ENCODE measurements at regions not wholly inside any gene's neighbourhood (a gene's known extent, or its start where the extent isn't known, plus 50 kb on each side); places are given as distances from the start of the nearest gene placed in this dataset.

- DNase-seq (ENCODE audit: low spot score, unreplicated experiment), result no peak
- H3K9me3 Mint-ChIP-seq (ENCODE audit: low read depth), result no peaks in the 10 kb centered on the region
- H3K36me3 Mint-ChIP-seq (ENCODE audit: insufficient read depth), result no peaks in the 10 kb centered on the region
- H3K4me1 Mint-ChIP-seq (ENCODE audit: low read depth), result peaks cover 5% of the 10 kb centered on the region
- no peak for TF ChIP-seq CTCF (IDR thresholded peaks at IDR 0.05; ENCODE audit: unreplicated experiment)
- H3K27me3 Mint-ChIP-seq, result no peaks in the 10 kb centered on the region
- no peak overlapping the region for H3K27ac Mint-ChIP-seq
- no peak overlapping the region for H3K4me3 Mint-ChIP-seq (ENCODE audit: low read depth)
These were observed 436.4 kb downstream of the LRRIQ3 start for GRCh38 chr1:73761559-73761958.

- TF ChIP-seq CTCF (IDR thresholded peaks at IDR 0.05; ENCODE audit: unreplicated experiment), result no peak
- Mint-ChIP-seq H3K4me3 (ENCODE audit: low read depth) (no peak overlapping the region), H3K27ac (no peak overlapping the region), H3K27me3 (no peaks in the 10 kb centered on the region), H3K9me3 (ENCODE audit: low read depth) (no peaks in the 10 kb centered on the region), H3K36me3 (ENCODE audit: insufficient read depth) (no peaks in the 10 kb centered on the region), H3K4me1 (ENCODE audit: low read depth) (no peaks in the 10 kb centered on the region)
- no peak for DNase-seq (ENCODE audit: low spot score, unreplicated experiment)
These were observed 439.0 kb downstream of the LRRIQ3 start for GRCh38 chr1:73759011-73759410.

GRCh38 chr1:73756817-73757216 is 441.2 kb downstream of the LRRIQ3 start:
- DNase-seq (ENCODE audit: low spot score, unreplicated experiment), result no peak
- Mint-ChIP-seq H3K9me3 (ENCODE audit: low read depth) (no peaks in the 10 kb centered on the region), H3K27ac (no peak overlapping the region), H3K4me1 (ENCODE audit: low read depth) (no peaks in the 10 kb centered on the region), H3K4me3 (ENCODE audit: low read depth) (no peak overlapping the region), H3K27me3 (no peaks in the 10 kb centered on the region), H3K36me3 (ENCODE audit: insufficient read depth) (no peaks in the 10 kb centered on the region)
- no peak for TF ChIP-seq CTCF (IDR thresholded peaks at IDR 0.05; ENCODE audit: unreplicated experiment)

DNA sequence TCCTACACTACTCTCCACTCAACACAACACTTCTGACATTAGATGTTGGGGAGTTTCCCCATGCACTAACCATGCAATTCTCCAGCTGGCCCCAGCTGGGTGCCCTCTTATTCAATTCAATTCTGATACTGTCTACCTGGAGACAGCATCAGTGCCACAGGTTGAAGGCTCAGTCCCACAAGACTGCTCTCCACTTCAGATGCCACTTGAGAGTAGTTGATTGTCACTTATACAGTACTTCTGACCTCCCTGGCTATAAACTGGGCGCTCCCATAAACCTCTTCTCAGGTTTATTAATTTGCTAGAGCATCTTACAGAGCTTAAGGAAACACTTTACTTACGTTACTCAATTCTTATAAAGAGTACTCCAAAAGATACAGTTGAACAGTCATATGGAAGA is 442.3 kb downstream of the LRRIQ3 start:
- Mint-ChIP-seq H3K4me1 (ENCODE audit: low read depth) (no peaks in the 10 kb centered on the region), H3K4me3 (ENCODE audit: low read depth) (no peak overlapping the region), H3K9me3 (ENCODE audit: low read depth) (no peaks in the 10 kb centered on the region), H3K36me3 (ENCODE audit: insufficient read depth) (no peaks in the 10 kb centered on the region), H3K27me3 (no peaks in the 10 kb centered on the region), H3K27ac (no peak overlapping the region)
- no peak for TF ChIP-seq CTCF (IDR thresholded peaks at IDR 0.05; ENCODE audit: unreplicated experiment)
- DNase-seq (ENCODE audit: low spot score, unreplicated experiment), result no peak

DNA sequence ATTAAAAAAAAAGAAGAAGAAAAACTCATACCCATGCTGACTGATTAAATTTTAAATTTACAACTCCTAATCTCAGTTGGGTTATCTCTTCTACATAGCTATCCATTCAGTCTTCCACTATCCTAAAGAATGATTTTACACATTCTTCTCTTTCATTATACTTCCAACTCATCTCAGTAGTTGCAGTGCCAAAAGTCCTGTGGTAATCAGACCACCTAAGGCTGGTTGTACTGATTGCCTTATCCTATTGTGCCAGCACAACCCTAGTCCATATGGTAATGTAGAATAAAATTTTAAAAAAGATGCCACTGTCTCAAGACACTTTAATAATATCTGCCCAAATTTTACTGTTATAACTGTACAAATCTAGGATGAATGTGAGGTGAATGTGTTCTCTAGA is 448.0 kb downstream of the LRRIQ3 start:
- TF ChIP-seq CTCF (IDR thresholded peaks at IDR 0.05; ENCODE audit: unreplicated experiment), result no peak
- Mint-ChIP-seq H3K36me3 (ENCODE audit: insufficient read depth) (no peaks in the 10 kb centered on the region), H3K4me3 (ENCODE audit: low read depth) (no peak overlapping the region), H3K9me3 (ENCODE audit: low read depth) (peaks cover 3% of the 10 kb centered on the region), H3K4me1 (ENCODE audit: low read depth) (no peaks in the 10 kb centered on the region), H3K27me3 (no peaks in the 10 kb centered on the region), H3K27ac (no peak overlapping the region)
- no peak for DNase-seq (ENCODE audit: low spot score, unreplicated experiment)
